ENCODE measurements at regions not wholly inside any gene's neighbourhood (a gene's known extent, or its start where the extent isn't known, plus 50 kb on each side); places are given as distances from the start of the nearest gene placed in this dataset.

GRCh38 chr2:64359892-64360657 lies 93.9 kb upstream of the LGALSL start:
- DNase-seq (ENCODE audit: low spot score in 2 of 2), result peak; percentile 83 to 89
- Histone ChIP-seq H3K27me3 (no peaks in the 10 kb centered on the region), H3K27ac (peak overlapping the region; percentile 83 to 90), H3K4me1 (peaks cover 0 to 11% of the 10 kb centered on the region in 2 donors), H3K9me3 (no peaks in the 10 kb centered on the region), H3K4me3 (peak overlapping the region in 1 of 3 donors; percentile 4), H3K36me3 (no peaks in the 10 kb centered on the region)
- intact Hi-C loops (cut with DNase I; ENCODE audit: low total_unique reads), result no loop called here
- TF ChIP-seq POLR2AphosphoS5 (IDR thresholded peaks at IDR 0.05), result peak in 1 of 3 donors; percentile 31
- no peak for TF ChIP-seq CTCF (IDR thresholded peaks at IDR 0.05)

- TF ChIP-seq POLR2AphosphoS5 (IDR thresholded peaks at IDR 0.05) (no peak), POLR2A (IDR thresholded peaks at IDR 0.05) (no peak), CTCF (IDR thresholded peaks at IDR 0.05) (no peak)
- Histone ChIP-seq H3K4me3 (no peak overlapping the region), H3K9me3 (no peaks in the 10 kb centered on the region), H3K27me3 (no peaks in the 10 kb centered on the region), H3K4me1 (peaks cover 0 to 11% of the 10 kb centered on the region in 2 donors), H3K36me3 (no peaks in the 10 kb centered on the region), H3K27ac (peak overlapping the region; percentile 73 to 90)
- intact Hi-C loops (cut with DNase I; ENCODE audit: low total_unique reads), result no loop called here
- no peak for DNase-seq (ENCODE audit: low spot score in 2 of 2)
Measured at GRCh38 chr2:64361151-64361938, 92.6 kb upstream of the LGALSL start.

- Histone ChIP-seq H3K4me3 (no peak overlapping the region), H3K9me3 (no peaks in the 10 kb centered on the region), H3K4me1 (peaks cover 0 to 11% of the 10 kb centered on the region in 2 donors), H3K27ac (peak overlapping the region; percentile 73 to 90), H3K27me3 (no peaks in the 10 kb centered on the region), H3K36me3 (no peaks in the 10 kb centered on the region)
- intact Hi-C loops (cut with DNase I; ENCODE audit: low total_unique reads), result no loop called here
- peak in 1 of 2 donors; percentile 84 for DNase-seq (ENCODE audit: low spot score in 2 of 2)
- TF ChIP-seq POLR2AphosphoS5 (IDR thresholded peaks at IDR 0.05) (peak in 2 of 3 donors; percentile 35 to 70), POLR2A (IDR thresholded peaks at IDR 0.05) (no peak), CTCF (IDR thresholded peaks at IDR 0.05) (peak in 1 of 3 donors; percentile 36)
Measured at GRCh38 chr2:64362562-64363026, 91.4 kb upstream of the LGALSL start.

GRCh38 chr2:64363140-64363539 lies 90.8 kb upstream of the LGALSL start:
- Histone ChIP-seq H3K9me3 (no peaks in the 10 kb centered on the region), H3K36me3 (no peaks in the 10 kb centered on the region), H3K4me3 (no peak overlapping the region), H3K27me3 (no peaks in the 10 kb centered on the region), H3K27ac (peak overlapping the region; percentile 61 to 90), H3K4me1 (peaks cover 0 to 11% of the 10 kb centered on the region in 2 donors)
- intact Hi-C loops (cut with DNase I; ENCODE audit: low total_unique reads), result no loop called here
- TF ChIP-seq POLR2AphosphoS5 (IDR thresholded peaks at IDR 0.05) (no peak), CTCF (IDR thresholded peaks at IDR 0.05) (no peak), POLR2A (IDR thresholded peaks at IDR 0.05) (no peak)
- DNase-seq (ENCODE audit: low spot score in 2 of 2), result no peak

GRCh38 chr2:64363848-64364247 lies 90.1 kb upstream of the LGALSL start:
- no peaks in the 10 kb centered on the region for H3K27me3 ChIP-seq
- no peaks in the 10 kb centered on the region for H3K36me3 ChIP-seq
- no peak for TF ChIP-seq POLR2A (IDR thresholded peaks at IDR 0.05)
- TF ChIP-seq POLR2AphosphoS5 (IDR thresholded peaks at IDR 0.05), result no peak
- no peak for TF ChIP-seq CTCF (IDR thresholded peaks at IDR 0.05)
- no peak overlapping the region for H3K4me3 ChIP-seq
- intact Hi-C loops (cut with DNase I; ENCODE audit: low total_unique reads), result no loop called here
- DNase-seq (ENCODE audit: low spot score in 2 of 2), result no peak
- H3K27ac ChIP-seq, result peak overlapping the region in 1 of 2 donors; percentile 90
- H3K4me1 ChIP-seq, result peaks cover 0 to 11% of the 10 kb centered on the region in 2 donors
- H3K9me3 ChIP-seq, result no peaks in the 10 kb centered on the region

Data from breast epithelium (tissue), 4 donors.